Spinal cord (tissue), 10 donors: ENCODE measurements at regions not wholly inside any gene's neighbourhood (a gene's known extent, or its start where the extent isn't known, plus 50 kb on each side); places are given as distances from the start of the nearest gene placed in this dataset. TPM values are rescaled to one million over a fixed set of nuclear protein-coding genes. Genes with fewer than 3 reads are reported as not detected.
"Not testable (repeated sequence)": the region's sequence is repeated elsewhere in the genome, so short reads cannot be mapped to it uniquely, and the experiment has no call there.

Source experiments
- DNase-seq, 6 donors: peaks; one replicate each; pipeline versions ENCODE4 v3.0.0 to v3.0.0-alpha.2; 2013 to 2015; ENCODE audit warnings: low spot score in 6 of 6, low read depth in 4 of 6
- H3K27ac ChIP-seq: one replicate; pipeline ENCODE4 v1.5.1; 2013; ENCODE audit warnings: low read depth, low read length, control low read depth
- H3K27me3 ChIP-seq: one replicate; pipeline ENCODE4 v1.6.1; 2013; ENCODE audit warnings: low read length; ENCODE audit not compliant: control insufficient read depth, insufficient read depth
- H3K36me3 ChIP-seq: one replicate; pipeline ENCODE4 v1.6.1; 2013; ENCODE audit warnings: low read length; ENCODE audit not compliant: control insufficient read depth, insufficient read depth
- H3K4me1 ChIP-seq: one replicate; pipeline ENCODE4 v1.6.1; 2013; ENCODE audit warnings: low read length; ENCODE audit not compliant: control insufficient read depth, insufficient read depth
- H3K4me3 ChIP-seq: one replicate; pipeline ENCODE4 v1.5.1; 2013; ENCODE audit warnings: low read depth, low read length, control low read depth
- H3K9me3 ChIP-seq: one replicate; pipeline ENCODE4 v1.6.1; 2013; ENCODE audit warnings: low read length; ENCODE audit not compliant: control insufficient read depth, insufficient read depth
- WGBS: methylation state at CpG from one replicate; pipeline ENCODE4 v1.1.5; 2013; ENCODE audit warnings: missing lambda C conversion rate; ENCODE audit not compliant: insufficient coverage; 5-methylcytosine and 5-hydroxymethylcytosine counted together
- small RNA-seq: library from RNA; depleted of rRNA; stranded (forward); fragments of <200 nt; gene quantifications from one replicate; pipeline ENCODE3, GENCODE V24; 2014; ENCODE audit warnings: low replicate concordance
- donor health status: healthy.

- no peaks in the 10 kb centered on the region for H3K36me3 ChIP-seq
- no peak for DNase-seq
- no CpG with 5 or more reads among the region's 2 CpGs for WGBS
Measured at GRCh38 chr7:34575006-34575405, 83.0 kb upstream of the NPSR1 start.

DNA sequence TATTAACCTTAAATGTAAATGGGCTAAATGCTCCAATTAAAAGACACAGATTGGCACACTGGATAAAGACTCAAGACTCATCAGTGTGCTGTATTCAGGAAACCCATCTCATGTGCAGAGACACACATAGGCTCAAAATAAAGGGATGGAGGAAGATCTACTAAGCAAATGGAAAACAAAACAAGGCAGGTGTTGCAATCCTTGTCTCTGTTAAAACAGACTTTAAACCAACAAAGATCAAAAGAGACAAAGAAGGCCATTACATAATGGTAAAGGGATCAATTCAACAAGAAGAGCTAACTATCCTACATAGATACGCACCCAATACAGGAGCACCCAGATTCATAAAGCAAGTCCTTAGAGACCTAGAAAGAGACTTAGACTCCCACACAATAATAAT, 80.1 kb upstream of the NPSR1 start:
- H3K9me3 ChIP-seq, DNase-seq, H3K27me3 ChIP-seq, H3K4me3 ChIP-seq, H3K27ac ChIP-seq, H3K4me1 ChIP-seq, H3K36me3 ChIP-seq: not testable (repeated sequence)
- WGBS, result no CpG with 5 or more reads among the region's 1 CpG

More at GRCh38 chr7:34575006-34575405, 83.0 kb upstream of the NPSR1 start:
- no peak overlapping the region for H3K27ac ChIP-seq
- H3K27me3 ChIP-seq, result no peaks in the 10 kb centered on the region
- no peaks in the 10 kb centered on the region for H3K4me1 ChIP-seq
- H3K9me3 ChIP-seq, result no peaks in the 10 kb centered on the region
- H3K4me3 ChIP-seq, result no peak overlapping the region

DNA sequence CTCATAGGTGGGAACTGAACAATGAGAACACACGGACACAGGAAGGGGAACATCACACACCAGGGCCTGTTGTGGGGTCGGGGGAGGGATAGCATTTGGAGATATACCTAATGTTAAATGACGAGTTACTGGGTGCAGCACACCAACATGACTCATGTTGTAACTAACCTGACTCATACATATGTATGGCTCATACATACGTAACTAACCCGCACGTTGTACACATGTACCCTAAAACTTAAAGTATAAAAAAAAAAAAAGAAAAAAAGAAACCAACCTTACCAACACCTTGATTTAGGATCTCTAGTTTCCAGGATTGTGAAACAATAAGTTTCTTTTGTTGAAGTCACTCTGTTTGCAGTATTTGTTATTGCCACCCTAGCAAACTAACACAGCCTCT, 76.3 kb upstream of the NPSR1 start:
- H3K4me1 ChIP-seq, DNase-seq, H3K4me3 ChIP-seq, H3K27me3 ChIP-seq, H3K9me3 ChIP-seq, H3K27ac ChIP-seq, H3K36me3 ChIP-seq: not testable (repeated sequence)
- WGBS, result no CpG with 5 or more reads among the region's 6 CpGs

- H3K36me3 ChIP-seq, result no peaks in the 10 kb centered on the region
- DNase-seq, result no peak
- no peaks in the 10 kb centered on the region for H3K27me3 ChIP-seq
- no peak overlapping the region for H3K27ac ChIP-seq
- H3K4me1 ChIP-seq, result no peaks in the 10 kb centered on the region
- 83% methylated on average over 4 of the region's 6 CpGs for WGBS
- H3K4me3 ChIP-seq, result no peak overlapping the region
- no peaks in the 10 kb centered on the region for H3K9me3 ChIP-seq
Measured at GRCh38 chr7:34584526-34584925, 73.5 kb upstream of the NPSR1 start.

GRCh38 chr7:34596887-34597286, 61.1 kb upstream of the NPSR1 start:
- no peaks in the 10 kb centered on the region for H3K4me1 ChIP-seq
- no peak for DNase-seq
- no CpG with 5 or more reads among the region's 2 CpGs for WGBS

GRCh38 chr7:34603711-34604444, 54.1 kb upstream of the NPSR1 start:
- H3K4me1 ChIP-seq, result no peaks in the 10 kb centered on the region
- H3K36me3 ChIP-seq, result no peaks in the 10 kb centered on the region
- H3K27ac ChIP-seq, result no peak overlapping the region
- DNase-seq, result no peak
- no CpG with 5 or more reads among the region's 3 CpGs for WGBS
- no peaks in the 10 kb centered on the region for H3K27me3 ChIP-seq
- H3K4me3 ChIP-seq, result no peak overlapping the region
- H3K9me3 ChIP-seq, result no peaks in the 10 kb centered on the region

More at GRCh38 chr7:34596887-34597286, 61.1 kb upstream of the NPSR1 start:
- Histone ChIP-seq H3K27ac (no peak overlapping the region), H3K27me3 (no peaks in the 10 kb centered on the region), H3K9me3 (no peaks in the 10 kb centered on the region), H3K4me3 (no peak overlapping the region), H3K36me3 (no peaks in the 10 kb centered on the region)

Small RNA genes in the stretch of these regions (small RNA-seq; reads per million reads assigned to genes)
- gene RNU6-438P, result not detected
